ENCODE measurements at regions not wholly inside any gene's neighbourhood (a gene's known extent, or its start where the extent isn't known, plus 50 kb on each side); places are given as distances from the start of the nearest gene placed in this dataset.

GRCh38 chr4:123529278-123529568 lies 132.6 kb downstream of the SPRY1 start:
- TF ChIP-seq SUZ12 (IDR thresholded peaks at IDR 0.05; ENCODE audit: extremely low read depth, insufficient read depth, insufficient read length), result no peak
- TF ChIP-seq ZNF274 (IDR thresholded peaks at IDR 0.05; ENCODE audit: low read depth, low read length), result no peak
- TF ChIP-seq YY1 (IDR thresholded peaks at IDR 0.05; ENCODE audit: insufficient read depth, insufficient read length), result no peak

Data from NT2/D1 (cell line).